ENCODE measurements at regions not wholly inside any gene's neighbourhood (a gene's known extent, or its start where the extent isn't known, plus 50 kb on each side); places are given as distances from the start of the nearest gene placed in this dataset.

- TF ChIP-seq, protein P1, sequence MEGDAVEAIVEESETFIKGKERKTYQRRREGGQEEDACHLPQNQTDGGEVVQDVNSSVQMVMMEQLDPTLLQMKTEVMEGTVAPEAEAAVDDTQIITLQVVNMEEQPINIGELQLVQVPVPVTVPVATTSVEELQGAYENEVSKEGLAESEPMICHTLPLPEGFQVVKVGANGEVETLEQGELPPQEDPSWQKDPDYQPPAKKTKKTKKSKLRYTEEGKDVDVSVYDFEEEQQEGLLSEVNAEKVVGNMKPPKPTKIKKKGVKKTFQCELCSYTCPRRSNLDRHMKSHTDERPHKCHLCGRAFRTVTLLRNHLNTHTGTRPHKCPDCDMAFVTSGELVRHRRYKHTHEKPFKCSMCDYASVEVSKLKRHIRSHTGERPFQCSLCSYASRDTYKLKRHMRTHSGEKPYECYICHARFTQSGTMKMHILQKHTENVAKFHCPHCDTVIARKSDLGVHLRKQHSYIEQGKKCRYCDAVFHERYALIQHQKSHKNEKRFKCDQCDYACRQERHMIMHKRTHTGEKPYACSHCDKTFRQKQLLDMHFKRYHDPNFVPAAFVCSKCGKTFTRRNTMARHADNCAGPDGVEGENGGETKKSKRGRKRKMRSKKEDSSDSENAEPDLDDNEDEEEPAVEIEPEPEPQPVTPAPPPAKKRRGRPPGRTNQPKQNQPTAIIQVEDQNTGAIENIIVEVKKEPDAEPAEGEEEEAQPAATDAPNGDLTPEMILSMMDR (conservative IDR thresholded peaks at IDR 0.05 in 1 of 2, IDR thresholded peaks at IDR 0.05 in 1 of 2; ENCODE audit: low read depth in 1 of 2, low read length in 2 of 2) = no peak
- TF ChIP-seq EZH2 (IDR thresholded peaks at IDR 0.05; ENCODE audit: low read length, missing control alignments) = no peak
Observed at GRCh38 chr13:50131920-50132903, 117.0 kb downstream of the KCNRG start.

Data from fibroblast of lung (primary cell).